ENCODE measurements at regions not wholly inside any gene's neighbourhood (a gene's known extent, or its start where the extent isn't known, plus 50 kb on each side); places are given as distances from the start of the nearest gene placed in this dataset.

DNA sequence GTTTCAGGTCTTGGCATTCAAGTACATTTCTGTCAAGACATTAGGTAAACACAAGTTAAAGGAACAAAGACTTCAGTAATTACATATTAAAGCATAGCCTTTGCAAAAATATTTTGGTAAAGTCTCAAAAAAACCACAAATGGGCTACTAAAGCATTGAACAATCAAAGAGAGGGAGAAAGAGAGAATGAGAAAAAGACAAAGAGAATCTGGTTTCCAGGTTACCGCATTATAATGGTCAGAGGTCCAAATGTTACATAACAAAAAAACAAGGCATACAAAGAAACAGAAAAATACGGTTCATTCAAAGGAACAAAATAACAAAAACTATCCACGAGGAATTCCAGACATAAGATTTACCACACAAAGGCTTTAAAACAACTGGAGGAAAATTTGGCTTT, 327.9 kb downstream of the AKAIN1 start:
- no peak for DNase-seq (ENCODE audit: low read depth)
- H3K4me3 ChIP-seq (ENCODE audit: control insufficient read depth, low read depth, low read length) = no peak overlapping the region

DNA sequence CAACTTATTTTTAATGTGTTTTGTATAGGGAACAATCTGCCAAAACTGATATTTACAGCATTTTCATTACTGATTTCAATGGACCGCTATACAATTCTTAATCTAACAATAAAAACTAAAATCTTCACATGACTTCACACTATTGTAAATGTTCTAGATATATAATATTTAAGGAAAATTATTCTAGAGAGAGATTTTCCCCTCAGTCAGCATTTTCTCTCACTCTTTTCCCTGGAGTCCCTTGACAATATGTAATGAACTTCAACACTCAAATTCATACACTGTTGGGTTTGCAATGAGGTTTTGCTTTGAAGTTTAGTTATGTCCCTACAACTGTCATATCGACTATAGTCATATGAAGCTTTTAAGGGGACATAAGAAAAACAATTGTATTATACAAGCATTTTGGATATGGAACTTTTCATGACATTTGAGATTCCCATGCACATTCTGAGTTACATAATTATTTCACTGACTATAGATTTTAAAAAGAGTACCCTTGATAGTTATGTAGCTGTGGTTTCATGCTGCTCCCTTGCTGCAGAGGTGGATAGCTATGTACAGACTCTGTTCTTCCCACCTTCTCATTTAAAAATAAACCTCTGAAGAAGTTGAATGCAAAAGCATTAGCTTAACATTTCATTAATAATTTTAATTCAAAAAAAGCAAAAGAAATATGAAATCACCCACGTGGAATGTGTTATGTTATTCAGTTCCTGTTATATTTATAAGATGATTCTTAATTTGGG, 338.5 kb downstream of the AKAIN1 start:
- no peak for DNase-seq (ENCODE audit: low read depth)
- no peak overlapping the region for H3K4me3 ChIP-seq (ENCODE audit: control insufficient read depth, low read depth, low read length)
- TF ChIP-seq, protein P1, sequence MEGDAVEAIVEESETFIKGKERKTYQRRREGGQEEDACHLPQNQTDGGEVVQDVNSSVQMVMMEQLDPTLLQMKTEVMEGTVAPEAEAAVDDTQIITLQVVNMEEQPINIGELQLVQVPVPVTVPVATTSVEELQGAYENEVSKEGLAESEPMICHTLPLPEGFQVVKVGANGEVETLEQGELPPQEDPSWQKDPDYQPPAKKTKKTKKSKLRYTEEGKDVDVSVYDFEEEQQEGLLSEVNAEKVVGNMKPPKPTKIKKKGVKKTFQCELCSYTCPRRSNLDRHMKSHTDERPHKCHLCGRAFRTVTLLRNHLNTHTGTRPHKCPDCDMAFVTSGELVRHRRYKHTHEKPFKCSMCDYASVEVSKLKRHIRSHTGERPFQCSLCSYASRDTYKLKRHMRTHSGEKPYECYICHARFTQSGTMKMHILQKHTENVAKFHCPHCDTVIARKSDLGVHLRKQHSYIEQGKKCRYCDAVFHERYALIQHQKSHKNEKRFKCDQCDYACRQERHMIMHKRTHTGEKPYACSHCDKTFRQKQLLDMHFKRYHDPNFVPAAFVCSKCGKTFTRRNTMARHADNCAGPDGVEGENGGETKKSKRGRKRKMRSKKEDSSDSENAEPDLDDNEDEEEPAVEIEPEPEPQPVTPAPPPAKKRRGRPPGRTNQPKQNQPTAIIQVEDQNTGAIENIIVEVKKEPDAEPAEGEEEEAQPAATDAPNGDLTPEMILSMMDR (IDR thresholded peaks at IDR 0.05; ENCODE audit: control insufficient read depth, insufficient read depth, low read depth, low read length, missing control alignments) = no peak

More for the DNA sequence above, 327.9 kb downstream of the AKAIN1 start:
- TF ChIP-seq, protein P1 (IDR thresholded peaks at IDR 0.05; ENCODE audit: control insufficient read depth, insufficient read depth, low read depth, low read length, missing control alignments) = no peak

DNA sequence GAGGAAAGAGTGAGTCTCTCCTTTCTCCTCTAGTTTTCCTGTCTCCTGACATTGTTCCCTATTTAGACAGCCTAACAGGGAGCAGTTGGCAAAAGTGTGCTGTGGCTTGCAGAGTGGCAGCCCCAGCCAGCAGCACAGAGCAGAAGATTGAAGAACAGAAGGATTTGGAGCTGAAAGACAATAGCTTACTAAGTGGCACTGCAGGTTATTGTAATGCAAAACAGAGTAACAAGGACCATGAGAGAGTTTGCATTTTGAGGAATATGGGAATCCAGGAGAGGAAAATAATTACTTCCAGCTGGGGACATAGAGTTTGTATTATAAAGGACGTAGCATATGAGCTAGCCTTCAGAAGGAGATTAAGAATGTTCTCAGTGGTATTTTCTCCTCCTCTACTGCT, 342.4 kb downstream of the AKAIN1 start:
- no peak overlapping the region for H3K4me3 ChIP-seq (ENCODE audit: control insufficient read depth, low read depth, low read length)
- DNase-seq (ENCODE audit: low read depth) = no peak

DNA sequence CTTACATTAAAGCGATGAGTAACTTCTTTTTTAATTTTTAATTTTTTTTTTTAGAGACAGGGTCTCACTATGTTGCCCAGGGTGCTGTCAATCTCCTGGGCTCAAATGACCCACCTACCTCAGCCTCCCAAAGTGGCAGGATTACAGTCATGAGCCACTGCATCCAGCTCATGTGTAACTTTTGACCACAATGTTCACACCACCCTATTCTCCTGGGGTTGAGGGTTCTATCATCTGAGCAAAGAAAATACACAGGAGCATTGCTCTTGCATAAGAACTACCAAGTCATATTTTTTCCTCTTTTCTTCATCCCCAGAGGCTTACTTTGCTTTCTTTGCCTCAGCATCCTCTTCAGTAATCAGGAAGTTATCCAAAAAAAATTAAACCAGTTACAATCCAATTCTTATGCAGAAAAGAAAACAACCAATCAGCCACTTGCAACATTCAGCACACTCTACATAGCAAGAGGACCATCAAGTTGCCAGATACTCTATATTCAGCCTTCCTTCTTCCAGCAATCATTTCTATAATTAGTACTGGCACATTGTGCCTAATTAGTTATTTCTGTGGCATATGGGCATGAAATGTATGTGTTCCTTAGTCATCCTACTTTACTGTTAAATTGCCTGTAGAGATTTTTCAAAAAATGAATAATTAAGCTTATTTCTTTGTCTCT, 345.6 kb downstream of the AKAIN1 start:
- TF ChIP-seq, protein P1 (IDR thresholded peaks at IDR 0.05; ENCODE audit: control insufficient read depth, insufficient read depth, low read depth, low read length, missing control alignments) = no peak
- no peak overlapping the region for H3K4me3 ChIP-seq (ENCODE audit: control insufficient read depth, low read depth, low read length)
- DNase-seq (ENCODE audit: low read depth) = no peak

More for the DNA sequence above, 342.4 kb downstream of the AKAIN1 start:
- TF ChIP-seq, protein P1 (IDR thresholded peaks at IDR 0.05; ENCODE audit: control insufficient read depth, insufficient read depth, low read depth, low read length, missing control alignments) = no peak

DNA sequence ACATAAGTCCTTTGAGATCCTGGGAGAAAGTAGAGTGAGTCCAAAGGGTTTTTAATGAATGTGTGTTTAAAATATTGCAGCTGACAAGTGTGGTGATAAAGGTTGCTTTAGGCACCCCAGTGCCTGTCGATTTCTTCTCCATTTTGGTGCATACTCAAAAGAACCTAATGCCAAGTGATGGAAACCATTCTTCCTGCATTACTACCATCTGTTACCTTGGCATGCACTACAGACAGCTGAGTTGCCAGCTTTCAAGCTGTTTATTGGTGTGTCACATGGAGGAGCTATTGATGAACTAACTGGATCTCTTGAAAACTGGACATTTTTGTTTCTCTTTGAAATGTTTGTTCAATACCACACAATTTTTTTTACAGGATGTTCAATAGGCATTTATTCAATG, 350.0 kb downstream of the AKAIN1 start:
- no peak overlapping the region for H3K4me3 ChIP-seq (ENCODE audit: control insufficient read depth, low read depth, low read length)
- TF ChIP-seq, protein P1 (IDR thresholded peaks at IDR 0.05; ENCODE audit: control insufficient read depth, insufficient read depth, low read depth, low read length, missing control alignments) = no peak
- DNase-seq (ENCODE audit: low read depth) = no peak

DNA sequence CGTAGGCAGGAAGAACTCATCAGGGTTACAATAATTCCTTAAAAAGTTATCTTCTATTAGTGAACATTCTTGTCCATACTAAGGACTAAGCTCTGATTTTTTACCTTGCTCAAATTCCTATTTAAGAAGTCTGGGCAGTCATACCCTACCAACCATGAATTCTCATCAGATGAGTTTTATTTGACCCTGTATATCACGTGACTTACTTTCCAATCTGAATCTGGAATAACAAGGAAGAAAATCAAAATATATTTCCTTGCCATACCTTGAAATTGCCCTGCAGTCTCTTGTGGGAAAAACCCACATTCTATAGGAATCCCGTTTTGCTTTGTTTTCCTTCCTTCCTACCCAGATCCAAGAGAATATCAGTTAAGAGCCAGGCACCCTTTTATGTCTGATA, 352.7 kb downstream of the AKAIN1 start:
- no peak overlapping the region for H3K4me3 ChIP-seq (ENCODE audit: control insufficient read depth, low read depth, low read length)
- no peak for DNase-seq (ENCODE audit: low read depth)
- TF ChIP-seq, protein P1 (IDR thresholded peaks at IDR 0.05; ENCODE audit: control insufficient read depth, insufficient read depth, low read depth, low read length, missing control alignments) = no peak
